ENCODE measurements at regions not wholly inside any gene's neighbourhood (a gene's known extent, or its start where the extent isn't known, plus 50 kb on each side); places are given as distances from the start of the nearest gene placed in this dataset.

DNA sequence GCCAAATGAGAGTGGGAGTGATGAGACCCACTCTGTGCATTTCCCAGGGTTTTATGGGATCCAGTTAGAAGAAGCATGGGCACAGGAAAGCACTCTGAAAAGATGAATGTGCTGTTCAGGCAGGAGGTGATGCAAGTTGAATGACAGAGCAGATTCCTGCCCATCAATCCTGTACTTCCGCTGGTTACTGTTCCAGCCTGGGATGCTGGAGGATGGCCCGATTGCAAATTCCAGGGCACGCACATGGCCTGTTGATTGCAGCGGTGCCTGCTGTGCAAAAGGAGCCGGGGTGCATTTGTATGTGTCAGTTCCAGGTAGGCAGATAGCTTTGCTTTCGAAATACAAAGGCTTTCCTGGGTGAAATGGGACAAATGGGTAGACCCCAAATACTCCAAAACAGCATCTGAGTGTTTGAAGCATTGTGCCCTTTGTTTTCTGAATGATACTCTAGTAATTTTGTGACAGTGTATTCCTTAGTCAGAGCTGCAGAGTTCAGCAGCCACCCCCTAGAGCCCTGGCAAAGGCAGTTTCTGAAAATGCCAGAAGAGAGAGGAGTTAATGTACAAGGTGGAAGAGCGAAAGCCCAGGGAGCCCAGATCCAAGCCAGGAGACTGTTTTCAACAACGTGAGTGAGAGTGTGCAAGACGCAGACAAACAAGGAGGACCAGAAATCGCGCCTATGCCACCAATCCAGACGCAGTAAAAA lies 454.2 kb upstream of the CLINT1 start:
- Histone ChIP-seq H3K79me2 (ENCODE audit: low read length) (no peaks in the 10 kb centered on the region), H3F3A (ENCODE audit: insufficient read depth, low read length) (no peaks in the 10 kb centered on the region), H4K20me1 (ENCODE audit: insufficient read depth, low read length) (no peaks in the 10 kb centered on the region), H3K27me3 (replicated peaks; ENCODE audit: insufficient read depth, low read length) (no peaks in the 10 kb centered on the region), H3K9me3 (replicated peaks; ENCODE audit: insufficient read depth, low read length) (no peaks in the 10 kb centered on the region), H3K4me1 (ENCODE audit: low read length) (0 out of 2 replicates have a peak, but pooled peaks cover 6% of the 10 kb centered on the region), H3K4me3 (ENCODE audit: low read length) (no peak overlapping the region), H3K4me2 (ENCODE audit: low read depth, low read length) (no peak overlapping the region), H3K9ac (ENCODE audit: low read length) (no peak overlapping the region), H2AFZ (ENCODE audit: low read length) (no peak overlapping the region), H3K9me2 (replicated peaks; ENCODE audit: insufficient read depth, low read length) (no peaks in the 10 kb centered on the region), H3K36me3 (replicated peaks; ENCODE audit: insufficient read depth, low read length) (no peaks in the 10 kb centered on the region), H3K27ac (ENCODE audit: low read length) (no peak overlapping the region)
- no peak for TF ChIP-seq EZH2 (optimal IDR thresholded peaks at IDR 0.05; ENCODE audit: low read depth, low read length)
- no peak for TF ChIP-seq EZH2phosphoT487 (IDR thresholded peaks at IDR 0.05; ENCODE audit: low read length)
- TF ChIP-seq, protein P1, sequence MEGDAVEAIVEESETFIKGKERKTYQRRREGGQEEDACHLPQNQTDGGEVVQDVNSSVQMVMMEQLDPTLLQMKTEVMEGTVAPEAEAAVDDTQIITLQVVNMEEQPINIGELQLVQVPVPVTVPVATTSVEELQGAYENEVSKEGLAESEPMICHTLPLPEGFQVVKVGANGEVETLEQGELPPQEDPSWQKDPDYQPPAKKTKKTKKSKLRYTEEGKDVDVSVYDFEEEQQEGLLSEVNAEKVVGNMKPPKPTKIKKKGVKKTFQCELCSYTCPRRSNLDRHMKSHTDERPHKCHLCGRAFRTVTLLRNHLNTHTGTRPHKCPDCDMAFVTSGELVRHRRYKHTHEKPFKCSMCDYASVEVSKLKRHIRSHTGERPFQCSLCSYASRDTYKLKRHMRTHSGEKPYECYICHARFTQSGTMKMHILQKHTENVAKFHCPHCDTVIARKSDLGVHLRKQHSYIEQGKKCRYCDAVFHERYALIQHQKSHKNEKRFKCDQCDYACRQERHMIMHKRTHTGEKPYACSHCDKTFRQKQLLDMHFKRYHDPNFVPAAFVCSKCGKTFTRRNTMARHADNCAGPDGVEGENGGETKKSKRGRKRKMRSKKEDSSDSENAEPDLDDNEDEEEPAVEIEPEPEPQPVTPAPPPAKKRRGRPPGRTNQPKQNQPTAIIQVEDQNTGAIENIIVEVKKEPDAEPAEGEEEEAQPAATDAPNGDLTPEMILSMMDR (IDR thresholded peaks at IDR 0.05; ENCODE audit: low read length) = no peak
- no peak for DNase-seq

DNA sequence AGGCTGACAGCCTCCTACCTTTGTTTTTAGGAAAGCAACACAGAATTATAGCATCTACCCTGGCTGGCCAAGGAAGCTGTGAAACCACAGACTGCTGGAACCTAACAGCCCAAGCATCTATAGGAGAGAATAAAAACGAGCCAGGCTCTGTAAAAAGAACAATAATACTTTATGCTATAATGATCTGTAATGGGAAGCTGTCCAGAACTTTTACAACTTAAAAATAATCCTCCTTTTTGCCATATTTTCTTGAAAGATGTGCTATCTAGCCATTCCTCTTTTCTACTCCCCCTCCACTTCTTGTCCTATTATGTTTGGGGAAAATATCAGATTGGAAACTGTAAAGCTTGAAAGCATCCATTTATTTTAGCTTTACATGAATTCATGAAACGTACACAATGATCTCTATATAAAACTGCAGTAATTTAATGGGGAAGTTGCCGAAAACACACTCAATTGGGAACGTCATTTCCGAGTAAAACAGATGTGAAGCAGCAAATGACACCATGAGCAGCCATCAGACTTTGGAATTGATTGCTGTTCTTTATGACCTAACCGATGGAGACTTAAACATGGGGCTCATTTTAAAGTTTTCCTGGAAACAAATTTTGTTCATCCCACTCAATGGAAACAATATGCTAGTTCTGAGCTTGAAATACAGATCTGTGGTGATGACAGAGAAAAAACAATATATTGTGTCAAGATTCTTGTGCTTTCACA lies 450.3 kb upstream of the CLINT1 start:
- H3K9me2 ChIP-seq (replicated peaks; ENCODE audit: insufficient read depth, low read length) = no peaks in the 10 kb centered on the region
- H3K4me2 ChIP-seq (ENCODE audit: low read depth, low read length) = no peak overlapping the region
- H3K4me3 ChIP-seq (ENCODE audit: low read length) = no peak overlapping the region
- H3K79me2 ChIP-seq (ENCODE audit: low read length) = no peaks in the 10 kb centered on the region
- no peak overlapping the region for H3K9ac ChIP-seq (ENCODE audit: low read length)
- TF ChIP-seq EZH2 (optimal IDR thresholded peaks at IDR 0.05; ENCODE audit: low read depth, low read length) (no peak), EZH2phosphoT487 (IDR thresholded peaks at IDR 0.05; ENCODE audit: low read length) (no peak)
- TF ChIP-seq, protein P1 (IDR thresholded peaks at IDR 0.05; ENCODE audit: low read length) = no peak
- H3K9me3 ChIP-seq (replicated peaks; ENCODE audit: insufficient read depth, low read length) = no peaks in the 10 kb centered on the region
- H3F3A ChIP-seq (ENCODE audit: insufficient read depth, low read length) = peaks cover 4% of the 10 kb centered on the region
- no peaks in the 10 kb centered on the region for H3K27me3 ChIP-seq (replicated peaks; ENCODE audit: insufficient read depth, low read length)
- no peak for DNase-seq
- no peaks in the 10 kb centered on the region for H3K36me3 ChIP-seq (replicated peaks; ENCODE audit: insufficient read depth, low read length)
- H2AFZ ChIP-seq (ENCODE audit: low read length) = no peak overlapping the region
- H4K20me1 ChIP-seq (ENCODE audit: insufficient read depth, low read length) = no peaks in the 10 kb centered on the region
- peaks cover 19% of the 10 kb centered on the region for H3K4me1 ChIP-seq (ENCODE audit: low read length)
- no peak overlapping the region for H3K27ac ChIP-seq (ENCODE audit: low read length)

DNA sequence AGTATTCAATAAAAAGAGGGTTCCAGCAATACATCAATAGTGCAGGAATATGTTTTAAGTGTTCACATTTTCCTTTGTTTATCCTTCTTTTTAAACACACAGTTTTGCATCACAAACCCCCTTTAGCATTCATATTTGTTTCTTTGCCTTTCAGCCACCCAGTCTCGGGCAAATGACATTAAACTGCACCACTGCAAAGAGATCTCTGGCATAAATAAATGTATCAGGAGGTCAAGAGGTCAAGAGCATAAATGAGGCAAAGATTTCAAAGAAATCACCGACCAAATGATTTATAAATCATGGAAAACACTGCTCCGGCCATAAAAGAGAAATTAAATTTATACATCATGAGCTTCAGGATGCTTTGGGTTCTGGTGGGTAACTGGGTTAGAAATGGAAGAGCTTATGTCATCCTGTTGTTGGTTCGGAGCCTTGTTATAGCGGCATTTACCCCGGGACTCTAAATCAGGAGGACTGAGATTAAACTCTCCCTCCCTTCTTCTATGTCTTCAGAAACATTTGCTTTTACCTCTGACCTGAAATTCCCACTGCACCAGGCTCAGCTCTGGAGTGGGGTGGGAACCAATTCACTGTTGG lies 449.6 kb upstream of the CLINT1 start:
- peaks cover 25% of the 10 kb centered on the region for H3K4me1 ChIP-seq (ENCODE audit: low read length)
- H3K36me3 ChIP-seq (replicated peaks; ENCODE audit: insufficient read depth, low read length) = no peaks in the 10 kb centered on the region
- no peak overlapping the region for H3K4me3 ChIP-seq (ENCODE audit: low read length)
- no peaks in the 10 kb centered on the region for H3K27me3 ChIP-seq (replicated peaks; ENCODE audit: insufficient read depth, low read length)
- peaks cover 11% of the 10 kb centered on the region for H3F3A ChIP-seq (ENCODE audit: insufficient read depth, low read length)
- no peak overlapping the region for H2AFZ ChIP-seq (ENCODE audit: low read length)
- no peaks in the 10 kb centered on the region for H3K9me2 ChIP-seq (replicated peaks; ENCODE audit: insufficient read depth, low read length)
- H3K4me2 ChIP-seq (ENCODE audit: low read depth, low read length) = no peak overlapping the region
- H4K20me1 ChIP-seq (ENCODE audit: insufficient read depth, low read length) = no peaks in the 10 kb centered on the region
- DNase-seq = no peak
- no peak overlapping the region for H3K9ac ChIP-seq (ENCODE audit: low read length)
- H3K9me3 ChIP-seq (replicated peaks; ENCODE audit: insufficient read depth, low read length) = no peaks in the 10 kb centered on the region
- TF ChIP-seq EZH2phosphoT487 (IDR thresholded peaks at IDR 0.05; ENCODE audit: low read length) (no peak), EZH2 (optimal IDR thresholded peaks at IDR 0.05; ENCODE audit: low read depth, low read length) (no peak)
- TF ChIP-seq, protein P1 (IDR thresholded peaks at IDR 0.05; ENCODE audit: low read length) = no peak
- no peak overlapping the region for H3K27ac ChIP-seq (ENCODE audit: low read length)
- no peaks in the 10 kb centered on the region for H3K79me2 ChIP-seq (ENCODE audit: low read length)

All from MM.1S (cell line).